ENCODE measurements at regions not wholly inside any gene's neighbourhood (a gene's known extent, or its start where the extent isn't known, plus 50 kb on each side); places are given as distances from the start of the nearest gene placed in this dataset.

- no peak for ATAC-seq
- TF ChIP-seq RARB (CRISPR knock-in tag; IDR thresholded peaks at IDR 0.05) (no peak), ZNF70 (CRISPR knock-in tag; IDR thresholded peaks at IDR 0.05) (no peak), OSR1 (CRISPR knock-in tag; IDR thresholded peaks at IDR 0.05) (no peak), SNAI2 (CRISPR knock-in tag; IDR thresholded peaks at IDR 0.05) (no peak), ZFP3 (CRISPR knock-in tag; IDR thresholded peaks at IDR 0.05) (no peak), POU6F1 (CRISPR knock-in tag; IDR thresholded peaks at IDR 0.05; ENCODE audit: borderline replicate concordance, low read depth) (no peak), ARNTL (CRISPR knock-in tag; IDR thresholded peaks at IDR 0.05; ENCODE audit: borderline replicate concordance, low read depth) (no peak), CSDC2 (CRISPR knock-in tag; IDR thresholded peaks at IDR 0.05) (no peak), TSHZ2 (CRISPR knock-in tag; IDR thresholded peaks at IDR 0.05) (no peak), ZFP30 (CRISPR knock-in tag; IDR thresholded peaks at IDR 0.05) (no peak), CSRNP3 (CRISPR knock-in tag; IDR thresholded peaks at IDR 0.05) (no peak), ZC3H10 (CRISPR knock-in tag; IDR thresholded peaks at IDR 0.05) (no peak), CREB5 (CRISPR knock-in tag; IDR thresholded peaks at IDR 0.05; ENCODE audit: low read depth) (no peak)
Measured at GRCh38 chr5:67676863-67677262, 480.3 kb upstream of the CD180 start.

GRCh38 chr5:67674159-67674655 lies 477.6 kb upstream of the CD180 start:
- no peak for ATAC-seq
- no peak for TF ChIP-seq CSDC2 (CRISPR knock-in tag; IDR thresholded peaks at IDR 0.05)
- TF ChIP-seq RARB (CRISPR knock-in tag; IDR thresholded peaks at IDR 0.05): no peak
- no peak for TF ChIP-seq ZNF70 (CRISPR knock-in tag; IDR thresholded peaks at IDR 0.05)
- TF ChIP-seq PATZ1 (CRISPR knock-in tag; IDR thresholded peaks at IDR 0.05; ENCODE audit: borderline replicate concordance): no peak
- no peak for TF ChIP-seq BACH2 (CRISPR knock-in tag; IDR thresholded peaks at IDR 0.05; ENCODE audit: borderline replicate concordance)

GRCh38 chr5:67673618-67674017 lies 477.0 kb upstream of the CD180 start:
- TF ChIP-seq ARNTL (CRISPR knock-in tag; IDR thresholded peaks at IDR 0.05; ENCODE audit: borderline replicate concordance, low read depth): no peak
- TF ChIP-seq PPARA (CRISPR knock-in tag; IDR thresholded peaks at IDR 0.05; ENCODE audit: borderline replicate concordance): no peak
- no peak for ATAC-seq

- ATAC-seq: no peak
- TF ChIP-seq ESRRG (CRISPR knock-in tag; IDR thresholded peaks at IDR 0.05): no peak
- TF ChIP-seq TOX (CRISPR knock-in tag; IDR thresholded peaks at IDR 0.05; ENCODE audit: borderline replicate concordance): no peak
- TF ChIP-seq TCF4 (CRISPR knock-in tag; IDR thresholded peaks at IDR 0.05; ENCODE audit: borderline replicate concordance): no peak
- TF ChIP-seq CREB5 (CRISPR knock-in tag; IDR thresholded peaks at IDR 0.05; ENCODE audit: low read depth): no peak
- no peak for TF ChIP-seq ISL1 (CRISPR knock-in tag; IDR thresholded peaks at IDR 0.05)
- TF ChIP-seq ARNTL (CRISPR knock-in tag; IDR thresholded peaks at IDR 0.05; ENCODE audit: borderline replicate concordance, low read depth): no peak
- TF ChIP-seq PATZ1 (CRISPR knock-in tag; IDR thresholded peaks at IDR 0.05; ENCODE audit: borderline replicate concordance): no peak
- TF ChIP-seq CSDC2 (CRISPR knock-in tag; IDR thresholded peaks at IDR 0.05): no peak
- TF ChIP-seq ZNF565 (CRISPR knock-in tag; conservative IDR thresholded peaks at IDR 0.05; ENCODE audit: low read depth): no peak
- no peak for TF ChIP-seq ZNF8 (CRISPR knock-in tag; IDR thresholded peaks at IDR 0.05)
- TF ChIP-seq ZNF70 (CRISPR knock-in tag; IDR thresholded peaks at IDR 0.05): no peak
- TF ChIP-seq BACH2 (CRISPR knock-in tag; IDR thresholded peaks at IDR 0.05; ENCODE audit: borderline replicate concordance): no peak
- TF ChIP-seq POU6F1 (CRISPR knock-in tag; IDR thresholded peaks at IDR 0.05; ENCODE audit: borderline replicate concordance, low read depth): no peak
Measured at GRCh38 chr5:67673180-67673579, 476.6 kb upstream of the CD180 start.

Data from SK-N-SH treated with all-trans-retinoic acid at 6 μM for 48 hours (cell line).